ENCODE measurements at regions not wholly inside any gene's neighbourhood (a gene's known extent, or its start where the extent isn't known, plus 50 kb on each side); places are given as distances from the start of the nearest gene placed in this dataset.

DNA sequence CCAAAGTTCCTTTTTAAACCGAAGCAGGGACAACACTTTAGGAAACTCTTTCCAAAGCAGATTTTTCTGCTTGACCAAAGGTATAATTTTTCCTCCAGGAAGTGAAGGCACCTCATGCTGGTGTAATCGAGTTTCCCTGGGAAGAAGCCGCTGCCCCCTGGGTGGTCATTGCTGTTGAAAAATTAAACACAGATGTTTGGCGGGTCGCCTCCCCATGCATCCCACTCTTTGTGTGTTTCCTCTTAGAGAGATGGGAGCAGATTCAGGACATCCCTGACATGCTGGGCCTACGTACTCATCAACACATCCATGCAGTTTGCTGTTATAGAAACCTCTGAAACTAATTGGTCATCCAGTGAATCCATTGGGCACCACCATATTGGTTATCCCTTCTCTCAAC, 179.2 kb upstream of the HCCS start:
- Histone ChIP-seq H3F3A (ENCODE audit: insufficient read depth, low read length) (no peaks in the 10 kb centered on the region), H3K79me2 (ENCODE audit: insufficient read depth, low read length) (no peaks in the 10 kb centered on the region), H3K9ac (ENCODE audit: low read length) (no peak overlapping the region), H3K27ac (ENCODE audit: low read depth, low read length, poor library complexity, severe bottlenecking) (no peak overlapping the region), H3K9me2 (ENCODE audit: low read depth, low read length) (no peaks in the 10 kb centered on the region), H4K20me1 (ENCODE audit: insufficient read depth, low read length) (no peaks in the 10 kb centered on the region), H3K9me3 (ENCODE audit: low read length) (no peaks in the 10 kb centered on the region), H3K36me3 (ENCODE audit: insufficient read depth, low read length) (no peaks in the 10 kb centered on the region), H3K4me2 (ENCODE audit: low read length) (no peak overlapping the region), H3K27me3 (ENCODE audit: insufficient read depth, low read length) (no peaks in the 10 kb centered on the region), H3K4me3 (ENCODE audit: low read depth, low read length, poor library complexity, severe bottlenecking) (no peak overlapping the region), H3K4me1 (ENCODE audit: insufficient read depth, low read length, severe bottlenecking) (no peaks in the 10 kb centered on the region), H2AFZ (ENCODE audit: low read length) (no peak overlapping the region)
- no peak for TF ChIP-seq EZH2 (IDR thresholded peaks at IDR 0.05; ENCODE audit: borderline replicate concordance, low read length)
- TF ChIP-seq, protein P1, sequence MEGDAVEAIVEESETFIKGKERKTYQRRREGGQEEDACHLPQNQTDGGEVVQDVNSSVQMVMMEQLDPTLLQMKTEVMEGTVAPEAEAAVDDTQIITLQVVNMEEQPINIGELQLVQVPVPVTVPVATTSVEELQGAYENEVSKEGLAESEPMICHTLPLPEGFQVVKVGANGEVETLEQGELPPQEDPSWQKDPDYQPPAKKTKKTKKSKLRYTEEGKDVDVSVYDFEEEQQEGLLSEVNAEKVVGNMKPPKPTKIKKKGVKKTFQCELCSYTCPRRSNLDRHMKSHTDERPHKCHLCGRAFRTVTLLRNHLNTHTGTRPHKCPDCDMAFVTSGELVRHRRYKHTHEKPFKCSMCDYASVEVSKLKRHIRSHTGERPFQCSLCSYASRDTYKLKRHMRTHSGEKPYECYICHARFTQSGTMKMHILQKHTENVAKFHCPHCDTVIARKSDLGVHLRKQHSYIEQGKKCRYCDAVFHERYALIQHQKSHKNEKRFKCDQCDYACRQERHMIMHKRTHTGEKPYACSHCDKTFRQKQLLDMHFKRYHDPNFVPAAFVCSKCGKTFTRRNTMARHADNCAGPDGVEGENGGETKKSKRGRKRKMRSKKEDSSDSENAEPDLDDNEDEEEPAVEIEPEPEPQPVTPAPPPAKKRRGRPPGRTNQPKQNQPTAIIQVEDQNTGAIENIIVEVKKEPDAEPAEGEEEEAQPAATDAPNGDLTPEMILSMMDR (IDR thresholded peaks at IDR 0.05; ENCODE audit: low read length) = no peak

DNA sequence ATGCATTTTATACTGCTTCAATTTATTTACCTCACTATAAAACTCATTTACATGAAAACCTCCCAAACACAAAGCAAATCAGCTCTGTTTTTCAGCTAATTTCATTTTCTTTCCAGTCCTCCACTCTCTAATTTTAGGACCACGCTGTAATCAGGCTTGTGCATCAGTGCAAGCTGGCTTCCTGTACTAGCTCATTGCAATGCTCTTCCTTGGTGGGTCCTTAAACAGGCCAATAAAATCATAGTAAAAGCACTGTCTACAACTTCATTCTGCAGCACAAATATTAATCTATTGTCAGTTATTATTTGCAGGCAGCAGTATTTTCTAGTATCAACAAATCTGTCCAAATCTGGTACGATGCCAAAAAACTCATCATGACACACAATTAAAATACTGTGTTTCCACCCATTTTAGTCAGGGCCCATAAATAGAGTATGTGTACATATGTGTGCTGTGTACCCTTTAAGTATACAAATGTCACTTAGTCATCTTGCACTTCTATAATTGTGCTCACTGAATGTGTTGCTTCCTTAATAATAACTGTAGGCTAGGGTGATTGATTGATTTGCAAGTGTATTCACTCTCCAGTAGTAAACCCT, 178.2 kb upstream of the HCCS start:
- H3K27ac ChIP-seq (ENCODE audit: low read depth, low read length, poor library complexity, severe bottlenecking) = no peak overlapping the region
- TF ChIP-seq EZH2 (IDR thresholded peaks at IDR 0.05; ENCODE audit: borderline replicate concordance, low read length) = no peak
- TF ChIP-seq, protein P1 (IDR thresholded peaks at IDR 0.05; ENCODE audit: low read length) = no peak
- no peak overlapping the region for H2AFZ ChIP-seq (ENCODE audit: low read length)
- H4K20me1 ChIP-seq (ENCODE audit: insufficient read depth, low read length) = no peaks in the 10 kb centered on the region
- H3K4me3 ChIP-seq (ENCODE audit: low read depth, low read length, poor library complexity, severe bottlenecking) = no peak overlapping the region
- no peaks in the 10 kb centered on the region for H3K9me3 ChIP-seq (ENCODE audit: low read length)
- H3K9me2 ChIP-seq (ENCODE audit: low read depth, low read length) = no peaks in the 10 kb centered on the region
- no peaks in the 10 kb centered on the region for H3K27me3 ChIP-seq (ENCODE audit: insufficient read depth, low read length)
- H3K4me2 ChIP-seq (ENCODE audit: low read length) = no peak overlapping the region
- no peaks in the 10 kb centered on the region for H3K4me1 ChIP-seq (ENCODE audit: insufficient read depth, low read length, severe bottlenecking)
- H3K79me2 ChIP-seq (ENCODE audit: insufficient read depth, low read length) = no peaks in the 10 kb centered on the region
- H3K9ac ChIP-seq (ENCODE audit: low read length) = no peak overlapping the region
- no peaks in the 10 kb centered on the region for H3F3A ChIP-seq (ENCODE audit: insufficient read depth, low read length)
- no peaks in the 10 kb centered on the region for H3K36me3 ChIP-seq (ENCODE audit: insufficient read depth, low read length)

DNA sequence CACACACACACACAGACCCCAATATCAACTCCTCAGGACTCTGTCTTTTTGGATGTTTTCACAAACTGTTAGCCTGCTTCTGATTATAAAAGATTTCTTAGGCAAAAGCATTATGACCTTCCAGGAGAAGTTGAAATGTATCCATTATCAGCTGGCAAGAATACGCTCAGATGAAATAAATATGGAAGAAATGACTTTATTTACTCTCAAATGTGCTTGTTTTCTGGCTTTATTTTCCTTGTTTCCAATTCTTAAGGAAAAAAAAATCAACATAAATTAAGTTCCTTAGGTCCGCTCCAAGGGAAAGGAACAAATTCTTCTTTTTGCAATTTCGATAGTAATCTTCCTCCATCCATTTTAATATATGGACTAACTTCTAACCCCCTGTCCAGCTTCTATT, 175.6 kb upstream of the HCCS start:
- Histone ChIP-seq H3K9me3 (ENCODE audit: low read length) (no peaks in the 10 kb centered on the region), H3K79me2 (ENCODE audit: insufficient read depth, low read length) (no peaks in the 10 kb centered on the region), H4K20me1 (ENCODE audit: insufficient read depth, low read length) (no peaks in the 10 kb centered on the region), H2AFZ (ENCODE audit: low read length) (no peak overlapping the region), H3K4me2 (ENCODE audit: low read length) (no peak overlapping the region), H3F3A (ENCODE audit: insufficient read depth, low read length) (no peaks in the 10 kb centered on the region), H3K9me2 (ENCODE audit: low read depth, low read length) (no peaks in the 10 kb centered on the region), H3K27ac (ENCODE audit: low read depth, low read length, poor library complexity, severe bottlenecking) (no peak overlapping the region), H3K4me3 (ENCODE audit: low read depth, low read length, poor library complexity, severe bottlenecking) (no peak overlapping the region), H3K27me3 (ENCODE audit: insufficient read depth, low read length) (no peaks in the 10 kb centered on the region), H3K4me1 (ENCODE audit: insufficient read depth, low read length, severe bottlenecking) (no peaks in the 10 kb centered on the region), H3K9ac (ENCODE audit: low read length) (no peak overlapping the region), H3K36me3 (ENCODE audit: insufficient read depth, low read length) (no peaks in the 10 kb centered on the region)
- no peak for TF ChIP-seq EZH2 (IDR thresholded peaks at IDR 0.05; ENCODE audit: borderline replicate concordance, low read length)
- TF ChIP-seq, protein P1 (IDR thresholded peaks at IDR 0.05; ENCODE audit: low read length) = no peak
